ENCODE measurements at regions not wholly inside any gene's neighbourhood (a gene's known extent, or its start where the extent isn't known, plus 50 kb on each side); places are given as distances from the start of the nearest gene placed in this dataset.

- WGBS, 2 experiments (ENCODE audit: extremely low coverage in 2 of 2, insufficient read length in 1 of 2), result no CpG with 5 or more reads among the region's 4 CpGs
- Histone ChIP-seq H3K56ac (ENCODE audit: extremely low read depth, insufficient read depth, low read length) (no peak overlapping the region), H2AK9ac (replicated peaks; ENCODE audit: low read depth, low read length, poor library complexity) (no peak overlapping the region), H4K8ac (ENCODE audit: low read depth in 2 of 2, low read length in 2 of 2) (no peak overlapping the region), H3K18ac (ENCODE audit: low read depth, low read length) (peak overlapping the region; percentile 95; the same call in 1 of the 2 replicates), H3K79me1 (ENCODE audit: low read depth in 1 of 2, low read length in 2 of 2) (no peaks in the 10 kb centered on the region), H3K9me3 (ENCODE audit: control insufficient read depth, insufficient read depth, low read length) (no peaks in the 10 kb centered on the region; the same call in 1 of the 2 replicates), H3K9ac (ENCODE audit: low read depth, low read length) (no peak overlapping the region), H4K5ac (ENCODE audit: low read depth, low read length) (peak overlapping the region; percentile 50), H2BK15ac (ENCODE audit: low read depth, low read length) (no peak overlapping the region), H3K23ac (ENCODE audit: low read depth, low read length) (no peak overlapping the region), H3K14ac (replicated peaks; ENCODE audit: low read depth, low read length) (0 out of 2 replicates have a peak overlapping the region, but pooled peaks have one; percentile 52), H2BK120ac (ENCODE audit: low read depth, low read length) (no peak overlapping the region), H3K4me2 (ENCODE audit: low read depth, low read length) (no peak overlapping the region; the same call in 1 of the 2 replicates), H4K20me1 (ENCODE audit: insufficient read depth, low read length) (no peaks in the 10 kb centered on the region), H3K27me3 (ENCODE audit: control insufficient read depth, insufficient read depth, low read length) (no peaks in the 10 kb centered on the region), H3K9me1 (ENCODE audit: insufficient read depth, low read length) (peaks cover 6% of the 10 kb centered on the region), H3K27ac (ENCODE audit: insufficient read depth, low read length) (no peak overlapping the region), H3K36me3 (ENCODE audit: control insufficient read depth, insufficient read depth, low read length) (no peaks in the 10 kb centered on the region), H3K4me3 (ENCODE audit: insufficient read depth, low read depth, low read length) (no peak overlapping the region), H3K4ac (ENCODE audit: low read depth, low read length) (no peak overlapping the region), H4K91ac (ENCODE audit: insufficient read depth, low read depth, low read length) (peak overlapping the region; percentile 59; the same call in 1 of the 2 replicates), H2AFZ (replicated peaks; ENCODE audit: low read length, poor library complexity) (no peak overlapping the region), H2BK20ac (ENCODE audit: low read depth, low read length) (peak overlapping the region; percentile 60; the same call in 1 of the 2 replicates), H2AK5ac (ENCODE audit: low read depth, low read length) (no peak overlapping the region), H2BK5ac (ENCODE audit: low read depth, low read length, poor library complexity, severe bottlenecking) (no peak overlapping the region), H3K4me1 (ENCODE audit: control insufficient read depth, insufficient read depth, low read length) (peaks cover 5% of the 10 kb centered on the region; the same call in 1 of the 2 replicates)
- ATAC-seq (ENCODE audit: low read depth) (peak; percentile 67), DNase-seq (peak; percentile 75)
- TF ChIP-seq CTCF (conservative IDR thresholded peaks at IDR 0.05; ENCODE audit: low read depth, low read length) (no peak), CEBPB (IDR thresholded peaks at IDR 0.05; ENCODE audit: low read depth, low read length) (peak; percentile 33; the same call in 1 of the 2 replicates), RAD21 (IDR thresholded peaks at IDR 0.05; ENCODE audit: low read length) (no peak), SMC3 (IDR thresholded peaks at IDR 0.05; ENCODE audit: low read depth, low read length) (no peak), NFE2L2 (IDR thresholded peaks at IDR 0.05; ENCODE audit: low read depth, low read length) (no peak)
- intact Hi-C loops (cut with micrococcal nuclease) (no loop called here), in situ Hi-C loops (cut with MboI; ENCODE audit: low sequenced_read_pairs) (no loop called here), dilution Hi-C loops (cut with HindIII; ENCODE audit: low sequenced_read_pairs, unreplicated experiment) (no loop called here)
- ChIA-PET POLR2A (ENCODE audit: unreplicated experiment) (no interaction called here), CTCF (no interaction called here)
- BruUV-seq (replicated peaks), result no TSS peak
Observed at GRCh38 chr7:46512891-46513413, 591.9 kb upstream of the IGFBP3 start.

Measured in IMR-90 (cell line).